PC-9 (cell line): ENCODE measurements at regions not wholly inside any gene's neighbourhood (a gene's known extent, or its start where the extent isn't known, plus 50 kb on each side); places are given as distances from the start of the nearest gene placed in this dataset.

Source experiments
- BruUV-seq: library from RNA; stranded (reverse); fragments of 400-500 nt; replicated peaks from 2 replicates; lab custom pipeline; 2021; lab: Mats Ljungman, UMichigan
- CTCF ChIA-PET: fragments of 300-600 bp; sonication (Branson Sonifier 250); formaldehyde crosslinking; loops from one replicate; lab custom pipeline; 2022; ENCODE audit warnings: antibody characterized with exemption; lab: Charles Lee
- POLR2A ChIA-PET: fragments of 300-600 bp; sonication (Branson Sonifier 250); formaldehyde crosslinking; loops from one replicate; lab custom pipeline; 2022; ENCODE audit warnings: antibody characterized with exemption; ENCODE audit not compliant: unreplicated experiment; lab: Charles Lee
- DNase-seq, 2 experiments: peaks; one replicate each; pipeline versions ENCODE4 v3.0.0 to v3.0.0-alpha.2; 2015 to 2022; ENCODE audit warnings: mixed read lengths in 1 of 2
- H2AFZ ChIP-seq: fragments of 200-600 bp; sonication (generic); 2 replicates; pipeline ENCODE4 v1.8.1; 2017; ENCODE audit warnings: antibody characterized with exemption
- H3F3A ChIP-seq: fragments of 200-600 bp; sonication (generic); 2 replicates; pipeline ENCODE4 v1.8.1; 2017; ENCODE audit warnings: antibody characterized with exemption, mild to moderate bottlenecking, low read depth; ENCODE audit not compliant: insufficient read depth
- H3K27ac ChIP-seq: fragments of 200-600 bp; sonication (generic); 2 replicates; pipeline ENCODE4 v1.6.1; 2016; ENCODE audit warnings: mixed run types
- H3K27me3 ChIP-seq: fragments of 200-600 bp; sonication (generic); 2 replicates; pipeline ENCODE4 v1.6.1; 2016; ENCODE audit warnings: low read depth, mixed run types; ENCODE audit not compliant: insufficient read depth
- H3K36me3 ChIP-seq: fragments of 200-600 bp; sonication (generic); 2 replicates; pipeline ENCODE4 v1.6.1; 2016; ENCODE audit warnings: low read depth, mixed run types
- H3K4me1 ChIP-seq: fragments of 200-600 bp; sonication (generic); replicated peaks from 2 replicates; pipeline ENCODE4 v1.6.1; 2016; ENCODE audit warnings: mixed run types; ENCODE audit not compliant: insufficient read depth
- H3K4me2 ChIP-seq: fragments of 200-600 bp; sonication (generic); 2 replicates; pipeline ENCODE4 v1.6.1; 2017; ENCODE audit warnings: mixed run types
- H3K4me3 ChIP-seq: fragments of 200-600 bp; sonication (generic); 2 replicates; pipeline ENCODE4 v1.6.1; 2016; ENCODE audit warnings: mixed run types
- H3K79me2 ChIP-seq: fragments of 200-600 bp; sonication (generic); 2 replicates; pipeline ENCODE4 v1.6.1; 2017; ENCODE audit warnings: low read depth, mixed run types
- H3K9me2 ChIP-seq: fragments of 200-600 bp; sonication (generic); 2 replicates; pipeline ENCODE4 v1.8.1; 2017; ENCODE audit warnings: mild to moderate bottlenecking; ENCODE audit not compliant: insufficient read depth
- H3K9me3 ChIP-seq: fragments of 200-600 bp; sonication (generic); 2 replicates; pipeline ENCODE4 v1.8.1; 2016; ENCODE audit warnings: low read depth; ENCODE audit not compliant: insufficient read depth
- H4K20me1 ChIP-seq: fragments of 200-600 bp; sonication (generic); 2 replicates; pipeline ENCODE4 v1.8.1; 2017; ENCODE audit not compliant: insufficient read depth
- EZH2 ChIP-seq: fragments of 200-600 bp; sonication (generic); IDR thresholded peaks from 2 replicates; pipeline ENCODE4 v1.8.0; 2017; ENCODE audit warnings: antibody characterized with exemption, low read depth
- intact Hi-C: fragments of 100-400 bp; cut with micrococcal nuclease; formaldehyde crosslinking; loops from one replicate; pipeline ENCODE4 v1.10.0; 2022; ENCODE audit not compliant: unreplicated experiment
- TF ChIP-seq, protein P1 (sequence below): fragments of 200-600 bp; sonication (generic); conservative IDR thresholded peaks from 2 replicates; pipeline ENCODE4 v1.6.1; 2017; ENCODE audit warnings: mixed run types, antibody characterized with exemption, mild to moderate bottlenecking, moderate library complexity

DNA sequence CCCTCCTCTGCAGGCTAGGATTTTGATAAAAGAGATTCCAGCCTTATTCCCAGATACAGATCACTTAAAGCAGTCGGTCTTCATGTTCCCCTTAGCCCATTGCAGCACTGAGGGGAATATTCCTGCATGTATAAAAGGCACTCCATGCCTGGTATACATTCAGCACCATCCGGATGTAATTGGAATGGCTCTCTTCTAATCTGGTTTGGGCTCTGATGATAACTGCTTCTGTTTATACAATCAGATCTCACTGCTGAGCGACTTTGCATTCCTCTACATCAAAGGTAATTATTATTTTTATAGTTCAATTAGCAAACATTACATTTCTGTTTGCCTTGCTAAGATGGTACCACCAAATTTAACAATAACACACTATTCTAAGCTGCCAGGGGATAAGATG is 746.9 kb upstream of the CELF4 start:
- TF ChIP-seq, protein P1, sequence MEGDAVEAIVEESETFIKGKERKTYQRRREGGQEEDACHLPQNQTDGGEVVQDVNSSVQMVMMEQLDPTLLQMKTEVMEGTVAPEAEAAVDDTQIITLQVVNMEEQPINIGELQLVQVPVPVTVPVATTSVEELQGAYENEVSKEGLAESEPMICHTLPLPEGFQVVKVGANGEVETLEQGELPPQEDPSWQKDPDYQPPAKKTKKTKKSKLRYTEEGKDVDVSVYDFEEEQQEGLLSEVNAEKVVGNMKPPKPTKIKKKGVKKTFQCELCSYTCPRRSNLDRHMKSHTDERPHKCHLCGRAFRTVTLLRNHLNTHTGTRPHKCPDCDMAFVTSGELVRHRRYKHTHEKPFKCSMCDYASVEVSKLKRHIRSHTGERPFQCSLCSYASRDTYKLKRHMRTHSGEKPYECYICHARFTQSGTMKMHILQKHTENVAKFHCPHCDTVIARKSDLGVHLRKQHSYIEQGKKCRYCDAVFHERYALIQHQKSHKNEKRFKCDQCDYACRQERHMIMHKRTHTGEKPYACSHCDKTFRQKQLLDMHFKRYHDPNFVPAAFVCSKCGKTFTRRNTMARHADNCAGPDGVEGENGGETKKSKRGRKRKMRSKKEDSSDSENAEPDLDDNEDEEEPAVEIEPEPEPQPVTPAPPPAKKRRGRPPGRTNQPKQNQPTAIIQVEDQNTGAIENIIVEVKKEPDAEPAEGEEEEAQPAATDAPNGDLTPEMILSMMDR, result no peak
- TF ChIP-seq EZH2, result no peak
- no peak overlapping the region for H3K4me2 ChIP-seq
- H4K20me1 ChIP-seq, result no peaks in the 10 kb centered on the region
- no peaks in the 10 kb centered on the region for H3K79me2 ChIP-seq
- H2AFZ ChIP-seq, result no peak overlapping the region
- no peaks in the 10 kb centered on the region for H3K9me2 ChIP-seq
- H3K9me3 ChIP-seq, result no peaks in the 10 kb centered on the region
- ChIA-PET POLR2A (no interaction called here), CTCF (no interaction called here)
- no peak for DNase-seq
- H3K4me3 ChIP-seq, result no peak overlapping the region
- intact Hi-C loops, result no loop called here
- no peaks in the 10 kb centered on the region for H3K27me3 ChIP-seq
- no peaks in the 10 kb centered on the region for H3K36me3 ChIP-seq
- no peak overlapping the region for H3K27ac ChIP-seq
- no peaks in the 10 kb centered on the region for H3K4me1 ChIP-seq
- H3F3A ChIP-seq, result no peaks in the 10 kb centered on the region
- BruUV-seq, result no TSS peak

DNA sequence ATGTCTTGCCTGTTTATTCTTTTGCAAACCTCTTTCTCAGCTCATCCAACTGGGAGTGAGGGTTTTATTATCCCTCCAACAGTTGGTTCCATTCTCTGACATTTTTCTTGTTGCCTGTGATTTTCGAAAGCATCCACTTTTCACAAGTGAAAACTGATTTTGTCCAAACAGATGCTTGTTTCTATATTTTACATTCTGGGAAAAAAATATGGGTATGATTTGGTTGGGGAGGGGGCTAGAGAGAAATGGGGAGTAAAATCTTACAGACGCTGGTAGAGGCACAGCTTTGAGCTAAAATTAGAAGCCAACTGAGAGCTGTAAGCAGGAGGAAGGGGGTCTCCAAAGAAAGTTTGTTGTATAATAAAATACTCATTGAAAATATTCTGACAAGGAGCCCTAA is 745.3 kb upstream of the CELF4 start:
- no TSS peak for BruUV-seq
- H3K9me3 ChIP-seq, result no peaks in the 10 kb centered on the region
- no peaks in the 10 kb centered on the region for H3K9me2 ChIP-seq
- no peaks in the 10 kb centered on the region for H3K79me2 ChIP-seq
- H3K36me3 ChIP-seq, result no peaks in the 10 kb centered on the region
- H3K27me3 ChIP-seq, result no peaks in the 10 kb centered on the region
- no peak overlapping the region for H3K4me3 ChIP-seq
- TF ChIP-seq EZH2, result no peak
- TF ChIP-seq, protein P1, result no peak
- H3K4me1 ChIP-seq, result no peaks in the 10 kb centered on the region
- no peaks in the 10 kb centered on the region for H4K20me1 ChIP-seq
- CTCF ChIA-PET, result no interaction called here
- intact Hi-C loops, result no loop called here
- POLR2A ChIA-PET, result no interaction called here
- no peak overlapping the region for H3K27ac ChIP-seq
- H3F3A ChIP-seq, result no peaks in the 10 kb centered on the region
- no peak overlapping the region for H2AFZ ChIP-seq
- no peak for DNase-seq
- no peak overlapping the region for H3K4me2 ChIP-seq

DNA sequence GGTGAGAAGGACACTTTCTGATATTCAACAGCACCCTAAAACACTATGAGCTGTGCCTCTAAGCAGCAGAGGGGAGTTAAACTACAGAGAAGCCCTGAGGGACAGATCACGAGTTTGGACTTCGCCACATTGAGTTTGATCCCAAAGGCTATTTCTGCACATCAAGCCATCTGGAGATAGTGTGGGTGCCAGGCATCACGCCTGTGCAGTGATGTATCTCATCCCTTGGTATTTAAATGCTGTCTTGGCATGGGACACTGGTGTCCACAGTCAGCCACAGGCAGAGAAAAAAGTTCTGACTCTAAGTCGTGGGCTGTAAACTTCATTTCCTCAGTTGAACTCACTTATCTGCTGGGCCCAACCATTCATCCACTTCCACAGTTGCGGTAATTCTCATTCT is 742.3 kb upstream of the CELF4 start:
- Histone ChIP-seq H3K4me2 (no peak overlapping the region), H3K4me1 (no peaks in the 10 kb centered on the region), H3F3A (no peaks in the 10 kb centered on the region), H3K27ac (no peak overlapping the region), H3K4me3 (no peak overlapping the region), H3K79me2 (no peaks in the 10 kb centered on the region), H3K36me3 (no peaks in the 10 kb centered on the region), H2AFZ (no peak overlapping the region), H3K9me2 (no peaks in the 10 kb centered on the region), H4K20me1 (no peaks in the 10 kb centered on the region), H3K27me3 (no peaks in the 10 kb centered on the region), H3K9me3 (no peaks in the 10 kb centered on the region)
- TF ChIP-seq EZH2, result no peak
- TF ChIP-seq, protein P1, result no peak
- ChIA-PET POLR2A (no interaction called here), CTCF (no interaction called here)
- DNase-seq, result no peak
- BruUV-seq, result no TSS peak
- intact Hi-C loops, result no loop called here
